ENCODE measurements at regions not wholly inside any gene's neighbourhood (a gene's known extent, or its start where the extent isn't known, plus 50 kb on each side); places are given as distances from the start of the nearest gene placed in this dataset.
"Not testable (repeated sequence)": the region's sequence is repeated elsewhere in the genome, so short reads cannot be mapped to it uniquely, and the experiment has no call there.

DNA sequence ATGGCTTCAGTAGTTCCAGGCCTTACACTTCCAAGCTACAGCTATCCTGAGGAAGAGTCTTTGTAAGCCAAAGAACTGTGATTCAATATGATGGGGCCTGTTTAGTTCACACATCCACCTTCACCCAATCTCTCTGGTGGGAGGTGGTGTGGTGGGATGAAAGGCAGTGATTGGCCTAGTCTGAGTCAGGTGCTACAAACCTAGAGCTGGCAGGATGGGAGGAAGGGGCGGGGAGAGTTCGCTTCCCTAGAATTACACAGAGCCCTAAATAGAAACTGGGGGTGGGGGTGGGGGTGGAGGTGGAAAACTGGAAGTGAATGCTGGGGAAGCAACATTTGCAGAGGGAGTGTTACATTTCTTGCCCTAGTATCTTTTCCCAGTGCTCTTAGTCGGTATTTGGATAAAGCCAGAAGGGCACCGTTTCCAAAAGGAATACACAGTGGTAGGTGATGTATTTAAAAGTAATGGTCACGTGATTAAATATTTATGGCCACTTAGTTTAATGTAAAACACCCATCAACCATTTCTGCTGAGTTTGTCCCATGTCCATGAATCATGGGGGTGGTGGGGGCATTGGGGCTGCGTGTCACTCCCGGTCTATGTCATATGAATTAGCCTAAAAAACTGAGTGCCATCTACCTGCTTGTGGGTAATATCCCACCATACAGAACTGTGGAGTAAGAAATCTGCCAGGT is 247.6 kb upstream of the PROK2 start:
- no peak overlapping the region for H2AFZ ChIP-seq (ENCODE audit: low read length)
- H3K4me1 ChIP-seq (ENCODE audit: low read length) = no peaks in the 10 kb centered on the region
- no peak for DNase-seq
- no peaks in the 10 kb centered on the region for H3K79me2 ChIP-seq (ENCODE audit: low read length)
- no peak overlapping the region for H3K4me3 ChIP-seq (ENCODE audit: low read length)
- H3K36me3 ChIP-seq (replicated peaks; ENCODE audit: insufficient read depth, low read length) = no peaks in the 10 kb centered on the region
- no peaks in the 10 kb centered on the region for H4K20me1 ChIP-seq (ENCODE audit: insufficient read depth, low read length)
- H3F3A ChIP-seq (ENCODE audit: insufficient read depth, low read length) = no peaks in the 10 kb centered on the region
- no peaks in the 10 kb centered on the region for H3K9me3 ChIP-seq (replicated peaks; ENCODE audit: insufficient read depth, low read length)
- TF ChIP-seq, protein P1, sequence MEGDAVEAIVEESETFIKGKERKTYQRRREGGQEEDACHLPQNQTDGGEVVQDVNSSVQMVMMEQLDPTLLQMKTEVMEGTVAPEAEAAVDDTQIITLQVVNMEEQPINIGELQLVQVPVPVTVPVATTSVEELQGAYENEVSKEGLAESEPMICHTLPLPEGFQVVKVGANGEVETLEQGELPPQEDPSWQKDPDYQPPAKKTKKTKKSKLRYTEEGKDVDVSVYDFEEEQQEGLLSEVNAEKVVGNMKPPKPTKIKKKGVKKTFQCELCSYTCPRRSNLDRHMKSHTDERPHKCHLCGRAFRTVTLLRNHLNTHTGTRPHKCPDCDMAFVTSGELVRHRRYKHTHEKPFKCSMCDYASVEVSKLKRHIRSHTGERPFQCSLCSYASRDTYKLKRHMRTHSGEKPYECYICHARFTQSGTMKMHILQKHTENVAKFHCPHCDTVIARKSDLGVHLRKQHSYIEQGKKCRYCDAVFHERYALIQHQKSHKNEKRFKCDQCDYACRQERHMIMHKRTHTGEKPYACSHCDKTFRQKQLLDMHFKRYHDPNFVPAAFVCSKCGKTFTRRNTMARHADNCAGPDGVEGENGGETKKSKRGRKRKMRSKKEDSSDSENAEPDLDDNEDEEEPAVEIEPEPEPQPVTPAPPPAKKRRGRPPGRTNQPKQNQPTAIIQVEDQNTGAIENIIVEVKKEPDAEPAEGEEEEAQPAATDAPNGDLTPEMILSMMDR (IDR thresholded peaks at IDR 0.05; ENCODE audit: low read length) = no peak
- TF ChIP-seq EZH2phosphoT487 (IDR thresholded peaks at IDR 0.05; ENCODE audit: low read length) (no peak), EZH2 (optimal IDR thresholded peaks at IDR 0.05; ENCODE audit: low read depth, low read length) (no peak)
- H3K27ac ChIP-seq (ENCODE audit: low read length) = no peak overlapping the region
- H3K27me3 ChIP-seq (replicated peaks; ENCODE audit: insufficient read depth, low read length) = no peaks in the 10 kb centered on the region
- no peaks in the 10 kb centered on the region for H3K9me2 ChIP-seq (replicated peaks; ENCODE audit: insufficient read depth, low read length)
- H3K4me2 ChIP-seq (ENCODE audit: low read depth, low read length) = no peak overlapping the region
- H3K9ac ChIP-seq (ENCODE audit: low read length) = no peak overlapping the region

DNA sequence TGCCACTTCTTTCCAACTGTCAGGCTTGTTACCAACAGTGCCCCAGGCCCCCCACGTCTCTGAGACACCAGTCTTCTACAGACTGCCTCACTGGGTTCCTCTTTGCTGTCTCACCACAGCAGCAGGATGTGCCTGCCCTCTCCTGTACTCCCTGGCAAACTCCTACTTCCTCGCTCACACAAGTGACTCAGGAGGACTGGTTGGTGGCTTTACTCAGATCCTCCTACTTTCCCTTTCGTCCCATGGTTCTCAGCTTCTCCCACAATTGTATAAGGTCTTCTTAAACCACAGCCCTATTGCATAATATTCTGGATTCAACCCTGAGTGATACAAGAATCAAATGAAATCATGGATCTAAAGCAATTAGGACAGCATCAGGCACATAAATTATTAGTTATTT is 246.6 kb upstream of the PROK2 start:
- H2AFZ ChIP-seq (ENCODE audit: low read length) = no peak overlapping the region
- no peak for DNase-seq
- H3K27ac ChIP-seq (ENCODE audit: low read length) = no peak overlapping the region
- no peaks in the 10 kb centered on the region for H3F3A ChIP-seq (ENCODE audit: insufficient read depth, low read length)
- H3K4me3 ChIP-seq (ENCODE audit: low read length) = no peak overlapping the region
- no peaks in the 10 kb centered on the region for H3K27me3 ChIP-seq (replicated peaks; ENCODE audit: insufficient read depth, low read length)
- no peak overlapping the region for H3K9ac ChIP-seq (ENCODE audit: low read length)
- no peaks in the 10 kb centered on the region for H3K36me3 ChIP-seq (replicated peaks; ENCODE audit: insufficient read depth, low read length)
- H3K4me1 ChIP-seq (ENCODE audit: low read length) = no peaks in the 10 kb centered on the region
- H4K20me1 ChIP-seq (ENCODE audit: insufficient read depth, low read length) = no peaks in the 10 kb centered on the region
- H3K9me3 ChIP-seq (replicated peaks; ENCODE audit: insufficient read depth, low read length) = no peaks in the 10 kb centered on the region
- no peak overlapping the region for H3K4me2 ChIP-seq (ENCODE audit: low read depth, low read length)
- no peak for TF ChIP-seq EZH2 (optimal IDR thresholded peaks at IDR 0.05; ENCODE audit: low read depth, low read length)
- TF ChIP-seq, protein P1 (IDR thresholded peaks at IDR 0.05; ENCODE audit: low read length) = no peak
- no peak for TF ChIP-seq EZH2phosphoT487 (IDR thresholded peaks at IDR 0.05; ENCODE audit: low read length)
- no peaks in the 10 kb centered on the region for H3K9me2 ChIP-seq (replicated peaks; ENCODE audit: insufficient read depth, low read length)
- no peaks in the 10 kb centered on the region for H3K79me2 ChIP-seq (ENCODE audit: low read length)

DNA sequence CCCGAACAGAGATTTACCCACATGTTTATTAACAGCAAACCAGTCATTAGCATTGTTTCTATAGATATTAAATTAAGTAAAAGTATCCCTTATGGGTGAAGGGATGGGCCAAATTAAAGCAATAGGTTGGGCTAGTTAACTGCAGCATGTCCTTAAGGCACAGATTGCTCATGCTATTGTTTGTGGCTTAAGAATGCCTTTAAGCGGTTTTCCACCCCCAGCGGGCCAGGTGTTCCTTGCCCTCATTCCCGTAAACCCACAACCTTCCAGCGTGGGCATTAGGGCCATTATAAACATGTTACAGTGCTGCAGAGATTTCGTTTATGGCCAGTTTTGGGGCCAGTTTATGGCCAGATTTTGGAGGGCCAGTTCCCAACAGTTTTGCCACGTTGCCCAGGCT is 245.3 kb upstream of the PROK2 start:
- H3K4me2 ChIP-seq (ENCODE audit: low read depth, low read length); H3K27me3 ChIP-seq (replicated peaks; ENCODE audit: insufficient read depth, low read length); H3K36me3 ChIP-seq (replicated peaks; ENCODE audit: insufficient read depth, low read length); H3K79me2 ChIP-seq (ENCODE audit: low read length); H3K9me2 ChIP-seq (replicated peaks; ENCODE audit: insufficient read depth, low read length); H3K4me1 ChIP-seq (ENCODE audit: low read length); H3K9ac ChIP-seq (ENCODE audit: low read length); H4K20me1 ChIP-seq (ENCODE audit: insufficient read depth, low read length); H2AFZ ChIP-seq (ENCODE audit: low read length); H3F3A ChIP-seq (ENCODE audit: insufficient read depth, low read length); H3K27ac ChIP-seq (ENCODE audit: low read length); H3K9me3 ChIP-seq (replicated peaks; ENCODE audit: insufficient read depth, low read length); H3K4me3 ChIP-seq (ENCODE audit: low read length); DNase-seq: not testable (repeated sequence)

DNA sequence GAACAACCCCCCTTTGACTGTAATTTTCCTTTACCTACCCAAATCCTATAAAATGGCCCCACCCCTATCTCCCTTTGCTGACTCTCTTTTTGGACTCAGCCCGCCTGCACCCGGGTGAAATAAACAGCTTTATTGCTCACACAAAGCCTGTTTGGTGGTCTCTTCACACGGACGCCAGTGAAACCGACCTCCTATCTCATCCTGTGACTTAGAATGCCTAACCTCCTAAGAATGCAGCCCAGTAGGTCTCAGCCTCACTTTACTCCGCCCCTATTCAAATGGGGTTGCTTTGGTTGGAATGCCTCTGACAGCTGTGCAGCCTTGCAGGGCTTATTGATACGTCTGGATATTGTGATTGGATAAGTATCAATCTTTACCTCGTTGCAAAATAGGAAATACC is 243.8 kb upstream of the PROK2 start:
- H3K4me3 ChIP-seq (ENCODE audit: low read length); H3K27ac ChIP-seq (ENCODE audit: low read length); H4K20me1 ChIP-seq (ENCODE audit: insufficient read depth, low read length); H3F3A ChIP-seq (ENCODE audit: insufficient read depth, low read length); H3K79me2 ChIP-seq (ENCODE audit: low read length); H3K9ac ChIP-seq (ENCODE audit: low read length); H3K9me3 ChIP-seq (replicated peaks; ENCODE audit: insufficient read depth, low read length); H3K4me2 ChIP-seq (ENCODE audit: low read depth, low read length); DNase-seq; H3K27me3 ChIP-seq (replicated peaks; ENCODE audit: insufficient read depth, low read length); H3K4me1 ChIP-seq (ENCODE audit: low read length); H2AFZ ChIP-seq (ENCODE audit: low read length); H3K36me3 ChIP-seq (replicated peaks; ENCODE audit: insufficient read depth, low read length); H3K9me2 ChIP-seq (replicated peaks; ENCODE audit: insufficient read depth, low read length): not testable (repeated sequence)

DNA sequence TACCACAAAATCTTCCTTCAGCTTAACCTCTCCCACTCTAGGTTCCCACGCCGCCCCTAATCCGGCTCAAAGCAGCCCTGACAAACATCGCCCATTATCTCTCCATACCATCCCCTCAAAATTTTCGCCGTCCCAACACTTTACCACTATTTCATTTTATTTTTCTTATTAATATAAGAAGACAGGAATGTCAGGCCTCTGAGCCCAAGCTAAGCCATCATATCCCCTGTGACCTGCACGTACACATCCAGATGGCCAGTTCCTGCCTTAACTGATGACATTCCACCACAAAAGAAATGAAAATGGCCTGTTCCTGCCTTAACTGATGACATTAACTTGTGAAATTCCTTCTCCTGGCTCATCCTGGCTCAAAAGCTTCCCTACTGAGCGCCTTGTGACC is 243.4 kb upstream of the PROK2 start:
- not testable (repeated sequence) for H3K27me3 ChIP-seq (replicated peaks; ENCODE audit: insufficient read depth, low read length); H2AFZ ChIP-seq (ENCODE audit: low read length); H3K27ac ChIP-seq (ENCODE audit: low read length)

DNA sequence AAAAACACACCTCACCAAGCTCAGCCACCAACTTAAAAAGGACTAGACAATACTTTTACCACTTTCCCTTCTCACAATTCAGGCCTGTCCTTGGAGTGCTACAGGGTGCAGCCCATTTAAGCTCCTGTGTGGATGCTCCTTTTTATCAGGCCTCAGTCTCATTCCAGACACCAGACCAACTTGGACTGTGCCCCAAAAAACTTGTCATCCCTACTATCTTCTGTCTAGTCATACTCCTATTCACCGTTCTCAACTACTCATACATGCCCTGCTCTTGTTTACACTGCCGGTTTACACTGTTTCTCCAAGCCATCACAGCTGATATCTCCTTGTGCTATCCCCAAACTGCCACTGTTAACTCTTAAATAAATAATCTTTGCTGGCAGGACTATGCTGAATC is 242.8 kb upstream of the PROK2 start:
- not testable (repeated sequence) for DNase-seq; H3K4me1 ChIP-seq (ENCODE audit: low read length); H3K79me2 ChIP-seq (ENCODE audit: low read length); H3K9ac ChIP-seq (ENCODE audit: low read length); H4K20me1 ChIP-seq (ENCODE audit: insufficient read depth, low read length); H3K4me3 ChIP-seq (ENCODE audit: low read length); H3K4me2 ChIP-seq (ENCODE audit: low read depth, low read length); H2AFZ ChIP-seq (ENCODE audit: low read length); H3K9me3 ChIP-seq (replicated peaks; ENCODE audit: insufficient read depth, low read length); H3K27me3 ChIP-seq (replicated peaks; ENCODE audit: insufficient read depth, low read length); H3K36me3 ChIP-seq (replicated peaks; ENCODE audit: insufficient read depth, low read length); H3K9me2 ChIP-seq (replicated peaks; ENCODE audit: insufficient read depth, low read length); H3F3A ChIP-seq (ENCODE audit: insufficient read depth, low read length); H3K27ac ChIP-seq (ENCODE audit: low read length)

More for the DNA sequence above, 243.4 kb upstream of the PROK2 start:
- H3K4me1 ChIP-seq (ENCODE audit: low read length); H3K36me3 ChIP-seq (replicated peaks; ENCODE audit: insufficient read depth, low read length); H3K9ac ChIP-seq (ENCODE audit: low read length); H3F3A ChIP-seq (ENCODE audit: insufficient read depth, low read length); DNase-seq; H4K20me1 ChIP-seq (ENCODE audit: insufficient read depth, low read length); H3K79me2 ChIP-seq (ENCODE audit: low read length); H3K9me3 ChIP-seq (replicated peaks; ENCODE audit: insufficient read depth, low read length); H3K4me3 ChIP-seq (ENCODE audit: low read length); H3K9me2 ChIP-seq (replicated peaks; ENCODE audit: insufficient read depth, low read length); H3K4me2 ChIP-seq (ENCODE audit: low read depth, low read length): not testable (repeated sequence)
